Activated T-cell treated with anti-CD3 and anti-CD28 coated beads, Interleukin-2, amount 50 U/mL, for 72 hours (primary cell): ENCODE measurements at regions not wholly inside any gene's neighbourhood (a gene's known extent, or its start where the extent isn't known, plus 50 kb on each side); places are given as distances from the start of the nearest gene placed in this dataset.

Experiments used
- ATAC-seq, 2 donors: fragments of 150-1000 bp; cut with Tn5 transposase; replicated peaks in 1 of 2; 2 replicates each; pipeline ENCODE4 v1.10.0; 2021; ENCODE audit warnings: moderate library complexity in 2 of 2, mild to moderate bottlenecking in 1 of 2
- DNase-seq, 2 donors: peaks; one replicate each; pipeline ENCODE4 v3.0.0; 2021 to 2022; ENCODE audit warnings: mixed read lengths in 1 of 2
- H3K27ac Mint-ChIP-seq: one replicate; pipeline ENCODE4 v1.8.0; 2022; ENCODE audit warnings: mild to moderate bottlenecking, moderate library complexity, mixed read lengths
- H3K27me3 Mint-ChIP-seq: one replicate; pipeline ENCODE4 v1.8.0; 2022; ENCODE audit warnings: low read depth, mixed read lengths
- H3K36me3 Mint-ChIP-seq, 2 donors: one replicate each; pipeline ENCODE4 v1.8.0; 2022; ENCODE audit warnings: mixed read lengths in 2 of 2, mild to moderate bottlenecking in 1 of 2; ENCODE audit not compliant: insufficient read depth in 2 of 2
- H3K4me1 Mint-ChIP-seq: one replicate; pipeline ENCODE4 v1.8.0; 2022; ENCODE audit warnings: low read depth, mixed read lengths
- H3K4me3 Mint-ChIP-seq, 2 donors: one replicate each; pipeline ENCODE4 v1.8.0; 2022; ENCODE audit warnings: mild to moderate bottlenecking in 2 of 2, mixed read lengths in 2 of 2, moderate library complexity in 2 of 2
- H3K9me3 Mint-ChIP-seq, 2 donors: one replicate each; pipeline ENCODE4 v1.8.0; 2022; ENCODE audit warnings: mixed read lengths in 2 of 2

GRCh38 chr19:30148039-30148790 is 206.2 kb downstream of the URI1 start:
- no peak overlapping the region for H3K27ac Mint-ChIP-seq
- no peaks in the 10 kb centered on the region for H3K36me3 Mint-ChIP-seq
- H3K4me1 Mint-ChIP-seq, result no peaks in the 10 kb centered on the region
- no peaks in the 10 kb centered on the region for H3K27me3 Mint-ChIP-seq
- no peak overlapping the region for H3K4me3 Mint-ChIP-seq
- no peaks in the 10 kb centered on the region for H3K9me3 Mint-ChIP-seq
- no peak for DNase-seq
- ATAC-seq, result no peak

GRCh38 chr19:30148803-30149202 is 206.8 kb downstream of the URI1 start:
- ATAC-seq (no peak), DNase-seq (no peak)
- H3K4me1 Mint-ChIP-seq, result no peaks in the 10 kb centered on the region

GRCh38 chr19:30149300-30149699 is 207.3 kb downstream of the URI1 start:
- no peak for DNase-seq
- no peak for ATAC-seq
- no peaks in the 10 kb centered on the region for H3K9me3 Mint-ChIP-seq
- H3K36me3 Mint-ChIP-seq, result no peaks in the 10 kb centered on the region
- no peaks in the 10 kb centered on the region for H3K4me1 Mint-ChIP-seq
- H3K4me3 Mint-ChIP-seq, result no peak overlapping the region
- no peaks in the 10 kb centered on the region for H3K27me3 Mint-ChIP-seq
- H3K27ac Mint-ChIP-seq, result no peak overlapping the region

More at GRCh38 chr19:30148803-30149202, 206.8 kb downstream of the URI1 start:
- no peaks in the 10 kb centered on the region for H3K36me3 Mint-ChIP-seq
- no peak overlapping the region for H3K27ac Mint-ChIP-seq
- H3K9me3 Mint-ChIP-seq, result no peaks in the 10 kb centered on the region
- no peaks in the 10 kb centered on the region for H3K27me3 Mint-ChIP-seq
- H3K4me3 Mint-ChIP-seq, result no peak overlapping the region

GRCh38 chr19:30150626-30151025 is 208.6 kb downstream of the URI1 start:
- ATAC-seq (no peak), DNase-seq (no peak)
- Mint-ChIP-seq H3K4me1 (no peaks in the 10 kb centered on the region), H3K27me3 (no peaks in the 10 kb centered on the region), H3K4me3 (no peak overlapping the region), H3K36me3 (no peaks in the 10 kb centered on the region), H3K27ac (no peak overlapping the region), H3K9me3 (no peaks in the 10 kb centered on the region)

- no peak for DNase-seq
- Mint-ChIP-seq H3K36me3 (no peaks in the 10 kb centered on the region), H3K27ac (no peak overlapping the region), H3K4me1 (no peaks in the 10 kb centered on the region), H3K4me3 (no peak overlapping the region), H3K27me3 (no peaks in the 10 kb centered on the region), H3K9me3 (no peaks in the 10 kb centered on the region)
- ATAC-seq, result no peak
Measured at GRCh38 chr19:30151081-30151480, 209.0 kb downstream of the URI1 start.

- Mint-ChIP-seq H3K4me3 (no peak overlapping the region), H3K9me3 (no peaks in the 10 kb centered on the region)
- no peak for ATAC-seq
Measured at GRCh38 chr19:30152510-30153291, 210.7 kb downstream of the URI1 start.

GRCh38 chr19:30153326-30154210 is 211.5 kb downstream of the URI1 start:
- Mint-ChIP-seq H3K4me3 (no peak overlapping the region), H3K9me3 (no peaks in the 10 kb centered on the region), H3K4me1 (no peaks in the 10 kb centered on the region), H3K36me3 (no peaks in the 10 kb centered on the region), H3K27me3 (no peaks in the 10 kb centered on the region), H3K27ac (no peak overlapping the region)
- no peak for DNase-seq
- no peak for ATAC-seq

More at GRCh38 chr19:30152510-30153291, 210.7 kb downstream of the URI1 start:
- Mint-ChIP-seq H3K4me1 (no peaks in the 10 kb centered on the region), H3K27me3 (no peaks in the 10 kb centered on the region), H3K27ac (no peak overlapping the region), H3K36me3 (no peaks in the 10 kb centered on the region)
- DNase-seq, result no peak

GRCh38 chr19:30154410-30154809 is 212.4 kb downstream of the URI1 start:
- H3K4me1 Mint-ChIP-seq, result no peaks in the 10 kb centered on the region
- DNase-seq (no peak), ATAC-seq (no peak)
- no peak overlapping the region for H3K27ac Mint-ChIP-seq
- H3K9me3 Mint-ChIP-seq, result no peaks in the 10 kb centered on the region
- no peaks in the 10 kb centered on the region for H3K27me3 Mint-ChIP-seq
- H3K36me3 Mint-ChIP-seq, result no peaks in the 10 kb centered on the region
- H3K4me3 Mint-ChIP-seq, result no peak overlapping the region

- H3K27me3 Mint-ChIP-seq, result no peaks in the 10 kb centered on the region
- no peak overlapping the region for H3K27ac Mint-ChIP-seq
- no peaks in the 10 kb centered on the region for H3K36me3 Mint-ChIP-seq
- DNase-seq (no peak), ATAC-seq (no peak)
- no peak overlapping the region for H3K4me3 Mint-ChIP-seq
- no peaks in the 10 kb centered on the region for H3K9me3 Mint-ChIP-seq
- no peaks in the 10 kb centered on the region for H3K4me1 Mint-ChIP-seq
Measured at GRCh38 chr19:30155381-30156200, 213.6 kb downstream of the URI1 start.

GRCh38 chr19:30156646-30157045 is 214.6 kb downstream of the URI1 start:
- H3K27ac Mint-ChIP-seq, result no peak overlapping the region
- no peaks in the 10 kb centered on the region for H3K27me3 Mint-ChIP-seq
- H3K4me3 Mint-ChIP-seq, result no peak overlapping the region
- H3K4me1 Mint-ChIP-seq, result no peaks in the 10 kb centered on the region
- no peaks in the 10 kb centered on the region for H3K36me3 Mint-ChIP-seq
- no peaks in the 10 kb centered on the region for H3K9me3 Mint-ChIP-seq
- DNase-seq, result no peak
- no peak for ATAC-seq

- no peak overlapping the region for H3K4me3 Mint-ChIP-seq
- DNase-seq, result no peak
- H3K27me3 Mint-ChIP-seq, result no peaks in the 10 kb centered on the region
- H3K9me3 Mint-ChIP-seq, result no peaks in the 10 kb centered on the region
- no peak for ATAC-seq
- H3K27ac Mint-ChIP-seq, result no peak overlapping the region
- H3K4me1 Mint-ChIP-seq, result no peaks in the 10 kb centered on the region
- no peaks in the 10 kb centered on the region for H3K36me3 Mint-ChIP-seq
Measured at GRCh38 chr19:30158067-30158892, 213.9 kb upstream of the ZNF536 start.

- H3K9me3 Mint-ChIP-seq, result no peaks in the 10 kb centered on the region
- H3K36me3 Mint-ChIP-seq, result no peaks in the 10 kb centered on the region
- ATAC-seq (no peak), DNase-seq (no peak)
- no peak overlapping the region for H3K27ac Mint-ChIP-seq
- H3K4me3 Mint-ChIP-seq, result no peak overlapping the region
- H3K27me3 Mint-ChIP-seq, result no peaks in the 10 kb centered on the region
- no peaks in the 10 kb centered on the region for H3K4me1 Mint-ChIP-seq
Measured at GRCh38 chr19:30158893-30159245, 213.3 kb upstream of the ZNF536 start.
